Activated T-cell treated with anti-CD3 and anti-CD28 coated beads, Interleukin-2, amount 50 U/mL, for 4 hours (primary cell): ENCODE measurements at regions not wholly inside any gene's neighbourhood (a gene's known extent, or its start where the extent isn't known, plus 50 kb on each side); places are given as distances from the start of the nearest gene placed in this dataset.

ENCODE experiments used
- ATAC-seq, 2 donors: fragments of 200-7000 bp; cut with Tn5 transposase; one replicate each; pipeline ENCODE4 v1.10.0; 2021
- DNase-seq: peaks from one replicate; pipeline ENCODE4 v3.0.0-alpha.2; 2020
- H3K27me3 Mint-ChIP-seq: one replicate; pipeline ENCODE4 v1.8.0; 2021; ENCODE audit warnings: low read depth, mixed read lengths
- H3K36me3 Mint-ChIP-seq: one replicate; pipeline ENCODE4 v1.8.0; 2022; ENCODE audit warnings: mixed read lengths; ENCODE audit not compliant: insufficient read depth
- H3K4me1 Mint-ChIP-seq: one replicate; pipeline ENCODE4 v1.8.0; 2021; ENCODE audit warnings: low read depth, mixed read lengths
- H3K4me3 Mint-ChIP-seq: one replicate; pipeline ENCODE4 v1.8.0; 2021; ENCODE audit warnings: mild to moderate bottlenecking, moderate library complexity, mixed read lengths
- H3K9me3 Mint-ChIP-seq: one replicate; pipeline ENCODE4 v1.8.0; 2021; ENCODE audit warnings: mixed read lengths

DNA sequence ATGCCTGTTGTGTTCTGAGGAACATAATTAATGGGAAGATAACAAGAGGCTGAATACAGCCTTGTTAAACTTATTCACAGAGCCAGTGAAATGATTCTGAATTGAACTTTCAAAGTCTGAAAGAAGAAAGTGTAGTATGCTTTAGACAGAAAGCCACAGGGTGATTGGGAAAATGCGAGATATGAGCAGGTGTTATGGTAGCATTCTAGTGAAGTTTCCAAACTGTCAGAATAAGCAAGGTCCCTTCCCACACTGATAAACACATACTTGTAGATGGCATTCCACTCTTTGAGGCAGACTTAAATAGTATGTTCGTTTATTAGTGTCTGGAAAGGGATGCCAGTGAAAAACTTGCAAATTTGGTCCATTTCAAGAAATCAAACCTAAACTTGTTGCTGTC, 70.5 kb upstream of the ITPRID2 start:
- no peaks in the 10 kb centered on the region for H3K4me1 Mint-ChIP-seq
- ATAC-seq = no peak
- H3K4me3 Mint-ChIP-seq = no peak overlapping the region
- H3K36me3 Mint-ChIP-seq = no peaks in the 10 kb centered on the region
- DNase-seq = no peak
- H3K9me3 Mint-ChIP-seq = no peaks in the 10 kb centered on the region
- peaks cover 6% of the 10 kb centered on the region for H3K27me3 Mint-ChIP-seq

DNA sequence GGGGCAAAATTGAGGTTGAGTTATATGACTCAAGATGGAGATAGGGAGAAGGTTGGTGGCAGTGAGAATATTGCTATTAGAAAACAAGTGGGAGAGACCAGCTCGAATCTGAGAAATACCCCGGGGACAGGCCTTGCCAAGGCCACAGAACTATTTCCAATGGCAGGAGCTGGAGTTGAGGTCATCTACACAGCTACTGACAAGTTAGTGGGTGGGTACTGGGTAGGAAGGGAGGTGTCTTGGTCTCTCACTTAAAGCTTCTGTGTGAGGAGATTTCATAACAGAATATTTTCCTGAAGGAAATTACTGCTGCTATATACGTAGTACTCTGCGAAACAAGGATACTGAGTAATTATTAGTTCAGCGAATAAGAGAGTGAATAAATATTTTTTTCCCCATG, 69.4 kb upstream of the ITPRID2 start:
- Mint-ChIP-seq H3K9me3 (no peaks in the 10 kb centered on the region), H3K36me3 (no peaks in the 10 kb centered on the region), H3K4me1 (no peaks in the 10 kb centered on the region), H3K27me3 (peaks cover 6% of the 10 kb centered on the region), H3K4me3 (no peak overlapping the region)
- DNase-seq (no peak), ATAC-seq (no peak)

DNA sequence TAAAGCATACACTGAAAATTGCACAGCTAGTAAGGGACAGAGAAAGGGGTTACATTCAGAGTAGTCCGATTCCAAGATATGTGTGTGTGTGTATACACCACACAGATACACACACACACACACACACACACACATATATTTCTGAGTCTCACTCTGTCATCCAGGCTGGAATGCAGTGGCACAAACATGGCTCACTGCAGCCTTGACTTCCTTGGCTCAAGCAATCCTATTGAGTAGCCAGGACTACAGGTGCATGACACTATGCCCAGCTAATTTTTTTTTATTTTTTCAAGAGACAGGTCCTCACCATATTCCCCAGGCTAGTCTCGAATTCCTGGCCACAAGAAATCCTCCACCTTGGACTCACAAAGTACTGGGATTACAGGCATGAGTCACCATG, 68.1 kb upstream of the ITPRID2 start:
- H3K4me3 Mint-ChIP-seq = no peak overlapping the region
- no peaks in the 10 kb centered on the region for H3K9me3 Mint-ChIP-seq
- peaks cover 8% of the 10 kb centered on the region for H3K27me3 Mint-ChIP-seq
- ATAC-seq (no peak), DNase-seq (no peak)
- H3K4me1 Mint-ChIP-seq = no peaks in the 10 kb centered on the region
- H3K36me3 Mint-ChIP-seq = no peaks in the 10 kb centered on the region

- H3K27me3 Mint-ChIP-seq = peaks cover 11% of the 10 kb centered on the region
Measured at GRCh38 chr2:181828122-181828705, 63.3 kb upstream of the ITPRID2 start.

GRCh38 chr2:181829230-181829629, 62.3 kb upstream of the ITPRID2 start:
- no peaks in the 10 kb centered on the region for H3K36me3 Mint-ChIP-seq
- H3K27me3 Mint-ChIP-seq = peaks cover 11% of the 10 kb centered on the region
- H3K9me3 Mint-ChIP-seq = no peaks in the 10 kb centered on the region
- DNase-seq = no peak
- H3K4me3 Mint-ChIP-seq = no peak overlapping the region
- ATAC-seq = no peak
- H3K4me1 Mint-ChIP-seq = no peaks in the 10 kb centered on the region

More at GRCh38 chr2:181828122-181828705, 63.3 kb upstream of the ITPRID2 start:
- H3K4me1 Mint-ChIP-seq = no peaks in the 10 kb centered on the region
- H3K4me3 Mint-ChIP-seq = no peak overlapping the region
- ATAC-seq (no peak), DNase-seq (no peak)
- no peaks in the 10 kb centered on the region for H3K36me3 Mint-ChIP-seq
- no peaks in the 10 kb centered on the region for H3K9me3 Mint-ChIP-seq

DNA sequence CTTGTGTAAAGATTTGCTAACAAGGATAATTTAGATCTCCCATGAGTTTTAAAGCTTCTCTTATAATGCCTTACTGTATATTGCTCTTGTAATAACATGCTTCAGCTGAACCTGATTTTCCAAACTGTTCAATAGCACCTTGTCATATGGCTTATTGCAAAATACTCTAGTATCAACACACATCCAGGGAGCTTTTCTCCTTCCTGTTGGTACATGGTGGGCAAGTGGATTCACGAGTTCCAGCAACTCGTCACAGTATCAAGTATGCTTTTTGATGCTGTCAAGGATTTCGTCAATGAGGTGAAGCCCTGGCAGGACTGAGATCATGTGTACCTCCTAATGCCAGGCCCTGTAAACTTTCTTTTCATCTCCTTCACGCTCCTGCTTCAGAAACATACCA, 59.5 kb upstream of the ITPRID2 start:
- DNase-seq (no peak), ATAC-seq (no peak)
- H3K36me3 Mint-ChIP-seq = no peaks in the 10 kb centered on the region
- H3K4me3 Mint-ChIP-seq = no peak overlapping the region
- H3K4me1 Mint-ChIP-seq = no peaks in the 10 kb centered on the region
- H3K9me3 Mint-ChIP-seq = no peaks in the 10 kb centered on the region
- peaks cover 20% of the 10 kb centered on the region for H3K27me3 Mint-ChIP-seq

- H3K4me3 Mint-ChIP-seq = no peak overlapping the region
- no peaks in the 10 kb centered on the region for H3K36me3 Mint-ChIP-seq
- DNase-seq (no peak), ATAC-seq (no peak)
- H3K4me1 Mint-ChIP-seq = no peaks in the 10 kb centered on the region
- peaks cover 12% of the 10 kb centered on the region for H3K27me3 Mint-ChIP-seq
- H3K9me3 Mint-ChIP-seq = no peaks in the 10 kb centered on the region
Measured at GRCh38 chr2:181836583-181836982, 54.9 kb upstream of the ITPRID2 start.

GRCh38 chr2:181837563-181837962, 54.0 kb upstream of the ITPRID2 start:
- Mint-ChIP-seq H3K4me1 (no peaks in the 10 kb centered on the region), H3K4me3 (no peak overlapping the region)

DNA sequence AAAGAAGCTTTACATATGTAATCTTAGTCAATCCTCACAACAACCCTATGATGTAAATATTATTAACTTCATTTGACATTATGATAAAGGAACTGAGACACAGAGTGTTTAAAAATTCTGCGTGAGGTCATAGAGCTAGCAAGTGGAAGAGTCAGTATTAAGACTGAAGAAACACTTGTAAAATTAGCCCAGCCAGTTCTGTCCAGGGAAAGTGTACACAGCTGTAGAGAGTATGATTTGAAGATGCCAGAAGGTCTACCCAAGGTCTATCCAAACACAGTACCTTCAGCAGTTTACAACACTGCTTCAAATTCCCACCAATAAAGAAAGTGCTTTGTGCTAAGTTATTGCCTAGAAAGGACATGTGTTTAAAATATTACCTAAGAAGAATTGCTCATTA, 51.7 kb upstream of the ITPRID2 start:
- H3K4me3 Mint-ChIP-seq = no peak overlapping the region
- H3K27me3 Mint-ChIP-seq = peaks cover 14% of the 10 kb centered on the region
- no peaks in the 10 kb centered on the region for H3K4me1 Mint-ChIP-seq
- no peaks in the 10 kb centered on the region for H3K9me3 Mint-ChIP-seq
- ATAC-seq (no peak), DNase-seq (no peak)
- no peaks in the 10 kb centered on the region for H3K36me3 Mint-ChIP-seq

More at GRCh38 chr2:181837563-181837962, 54.0 kb upstream of the ITPRID2 start:
- peaks cover 12% of the 10 kb centered on the region for H3K27me3 Mint-ChIP-seq
- DNase-seq (no peak), ATAC-seq (no peak)
- H3K9me3 Mint-ChIP-seq = no peaks in the 10 kb centered on the region
- H3K36me3 Mint-ChIP-seq = no peaks in the 10 kb centered on the region

DNA sequence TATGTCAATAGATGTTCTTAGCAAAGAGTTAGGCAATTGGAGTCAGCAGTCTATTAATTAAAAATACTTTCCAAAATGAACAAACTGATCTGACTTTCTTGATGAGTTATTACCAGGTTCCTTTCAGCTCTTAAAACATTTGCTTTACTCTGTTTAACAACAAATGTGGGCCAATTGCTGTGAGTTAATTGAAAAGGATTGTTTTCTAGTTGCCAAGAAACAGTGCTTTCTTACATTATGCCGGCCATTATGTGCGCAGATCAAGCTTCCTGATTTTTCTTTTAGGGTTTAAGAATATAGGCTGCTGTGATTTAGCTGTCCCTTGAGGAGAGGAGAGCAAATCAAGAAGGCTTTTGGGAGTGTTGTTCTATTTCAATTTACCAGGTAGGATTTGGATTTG, 50.5 kb upstream of the ITPRID2 start:
- no peak for ATAC-seq
- Mint-ChIP-seq H3K4me3 (no peak overlapping the region), H3K36me3 (no peaks in the 10 kb centered on the region), H3K27me3 (peaks cover 10% of the 10 kb centered on the region), H3K9me3 (no peaks in the 10 kb centered on the region), H3K4me1 (no peaks in the 10 kb centered on the region)
- no peak for DNase-seq
